ENCODE measurements at regions not wholly inside any gene's neighbourhood (a gene's known extent, or its start where the extent isn't known, plus 50 kb on each side); places are given as distances from the start of the nearest gene placed in this dataset.

GRCh38 chr6:74250161-74250818, 554.3 kb downstream of the CD109 start:
- no peak overlapping the region for H3K27ac Mint-ChIP-seq
- no peak overlapping the region for H3K4me2 ChIP-seq (replicated peaks; ENCODE audit: low read depth, low read length, poor library complexity, severe bottlenecking)
- no peaks in the 10 kb centered on the region for H3K4me1 Mint-ChIP-seq
- ATAC-seq (ENCODE audit: low read depth): no peak
- H3K4me1 ChIP-seq (ENCODE audit: control insufficient read depth in 2 of 2, insufficient read depth in 2 of 2, low read length in 2 of 2): no peaks in the 10 kb centered on the region
- H3K4me3 ChIP-seq (ENCODE audit: control extremely low read depth in 1 of 5, extremely low read depth in 1 of 5, insufficient read depth in 1 of 5, low read depth in 2 of 5, low read length in 4 of 5): no peak overlapping the region
- no peak overlapping the region for H3K9ac ChIP-seq (ENCODE audit: low read length)
- no peaks in the 10 kb centered on the region for H4K20me1 ChIP-seq (ENCODE audit: control insufficient read depth, insufficient read depth, low read length, poor library complexity, severe bottlenecking)
- H3K27me3 Mint-ChIP-seq: no peaks in the 10 kb centered on the region
- intact Hi-C loops (cut with micrococcal nuclease): no loop called here
- H3K79me2 ChIP-seq (ENCODE audit: control insufficient read depth, insufficient read depth, low read length): no peaks in the 10 kb centered on the region
- ChIA-PET CTCF (no interaction called here), POLR2A (no interaction called here)
- H3K27me3 ChIP-seq (replicated peaks in 1 of 4; ENCODE audit: control extremely low read depth in 1 of 4, control insufficient read depth in 3 of 4, insufficient read depth in 4 of 4, low read length in 3 of 4): no peaks in the 10 kb centered on the region
- H3K9me3 ChIP-seq (ENCODE audit: control extremely low read depth in 1 of 3, control insufficient read depth in 2 of 3, insufficient read depth in 1 of 3, low read length in 2 of 3): peaks cover 0 to 6% (median 0%) of the 10 kb centered on the region in 3 donors
- H3K36me3 ChIP-seq (replicated peaks in 1 of 2; ENCODE audit: control extremely low read depth in 1 of 2, control insufficient read depth in 1 of 2, extremely low read depth in 1 of 2, insufficient read depth in 2 of 2, low read length in 1 of 2): no peaks in the 10 kb centered on the region
- WGBS (ENCODE audit: insufficient coverage): no CpG with 5 or more reads among the region's 2 CpGs
- DNase-seq: no peak
- H3K27ac ChIP-seq (ENCODE audit: low read length in 2 of 2): no peak overlapping the region
- H3K9me3 Mint-ChIP-seq (ENCODE audit: insufficient read depth): no peaks in the 10 kb centered on the region
- TF ChIP-seq, protein P1, sequence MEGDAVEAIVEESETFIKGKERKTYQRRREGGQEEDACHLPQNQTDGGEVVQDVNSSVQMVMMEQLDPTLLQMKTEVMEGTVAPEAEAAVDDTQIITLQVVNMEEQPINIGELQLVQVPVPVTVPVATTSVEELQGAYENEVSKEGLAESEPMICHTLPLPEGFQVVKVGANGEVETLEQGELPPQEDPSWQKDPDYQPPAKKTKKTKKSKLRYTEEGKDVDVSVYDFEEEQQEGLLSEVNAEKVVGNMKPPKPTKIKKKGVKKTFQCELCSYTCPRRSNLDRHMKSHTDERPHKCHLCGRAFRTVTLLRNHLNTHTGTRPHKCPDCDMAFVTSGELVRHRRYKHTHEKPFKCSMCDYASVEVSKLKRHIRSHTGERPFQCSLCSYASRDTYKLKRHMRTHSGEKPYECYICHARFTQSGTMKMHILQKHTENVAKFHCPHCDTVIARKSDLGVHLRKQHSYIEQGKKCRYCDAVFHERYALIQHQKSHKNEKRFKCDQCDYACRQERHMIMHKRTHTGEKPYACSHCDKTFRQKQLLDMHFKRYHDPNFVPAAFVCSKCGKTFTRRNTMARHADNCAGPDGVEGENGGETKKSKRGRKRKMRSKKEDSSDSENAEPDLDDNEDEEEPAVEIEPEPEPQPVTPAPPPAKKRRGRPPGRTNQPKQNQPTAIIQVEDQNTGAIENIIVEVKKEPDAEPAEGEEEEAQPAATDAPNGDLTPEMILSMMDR (IDR thresholded peaks at IDR 0.05): no peak
- no peak for TF ChIP-seq EZH2 (IDR thresholded peaks at IDR 0.05; ENCODE audit: borderline replicate concordance, insufficient read depth, low read depth, low read length, poor library complexity, severe bottlenecking)
- no peak overlapping the region for H2AFZ ChIP-seq (ENCODE audit: insufficient read depth, low read depth, low read length, poor library complexity, severe bottlenecking)
- no peak overlapping the region for H3K4me3 Mint-ChIP-seq

DNA sequence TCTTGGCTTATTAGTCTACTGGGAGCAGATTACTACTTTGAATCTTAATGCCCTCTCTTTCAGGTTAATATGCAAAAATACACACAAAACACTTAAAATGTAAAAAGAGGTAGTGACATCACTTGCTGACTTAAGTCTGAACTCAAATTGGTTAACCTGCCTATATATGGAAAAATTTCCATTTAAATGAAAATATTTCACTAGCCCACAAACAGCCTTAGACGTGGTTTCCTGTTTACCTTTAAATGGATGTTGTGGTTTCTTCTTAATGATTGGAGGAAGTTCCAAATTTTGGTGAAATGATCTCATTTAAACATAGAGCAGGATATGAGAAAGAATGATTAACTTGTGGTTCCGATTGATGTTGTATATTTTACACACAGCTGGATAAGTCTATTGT, 553.7 kb downstream of the CD109 start:
- Mint-ChIP-seq H3K4me3 (no peak overlapping the region), H3K27me3 (no peaks in the 10 kb centered on the region), H3K9me3 (ENCODE audit: insufficient read depth) (no peaks in the 10 kb centered on the region), H3K27ac (no peak overlapping the region), H3K4me1 (no peaks in the 10 kb centered on the region)
- H3K4me2 ChIP-seq (replicated peaks; ENCODE audit: low read depth, low read length, poor library complexity, severe bottlenecking): no peak overlapping the region
- H4K20me1 ChIP-seq (ENCODE audit: control insufficient read depth, insufficient read depth, low read length, poor library complexity, severe bottlenecking): no peaks in the 10 kb centered on the region
- no peak for ATAC-seq (ENCODE audit: low read depth)
- no peak overlapping the region for H3K9ac ChIP-seq (ENCODE audit: low read length)
- no peaks in the 10 kb centered on the region for H3K4me1 ChIP-seq (ENCODE audit: control insufficient read depth in 2 of 2, insufficient read depth in 2 of 2, low read length in 2 of 2)
- ChIA-PET CTCF (no interaction called here), POLR2A (no interaction called here)
- intact Hi-C loops (cut with micrococcal nuclease): no loop called here
- H3K27ac ChIP-seq (ENCODE audit: low read length in 2 of 2): no peak overlapping the region
- no peak for TF ChIP-seq EZH2 (IDR thresholded peaks at IDR 0.05; ENCODE audit: borderline replicate concordance, insufficient read depth, low read depth, low read length, poor library complexity, severe bottlenecking)
- TF ChIP-seq, protein P1 (IDR thresholded peaks at IDR 0.05): no peak
- H3K27me3 ChIP-seq (replicated peaks in 1 of 4; ENCODE audit: control extremely low read depth in 1 of 4, control insufficient read depth in 3 of 4, insufficient read depth in 4 of 4, low read length in 3 of 4): no peaks in the 10 kb centered on the region
- no peaks in the 10 kb centered on the region for H3K9me3 ChIP-seq (ENCODE audit: control extremely low read depth in 1 of 3, control insufficient read depth in 2 of 3, insufficient read depth in 1 of 3, low read length in 2 of 3)
- DNase-seq: no peak
- H2AFZ ChIP-seq (ENCODE audit: insufficient read depth, low read depth, low read length, poor library complexity, severe bottlenecking): no peak overlapping the region
- H3K36me3 ChIP-seq (replicated peaks in 1 of 2; ENCODE audit: control extremely low read depth in 1 of 2, control insufficient read depth in 1 of 2, extremely low read depth in 1 of 2, insufficient read depth in 2 of 2, low read length in 1 of 2): no peaks in the 10 kb centered on the region
- no peak overlapping the region for H3K4me3 ChIP-seq (ENCODE audit: control extremely low read depth in 1 of 5, extremely low read depth in 1 of 5, insufficient read depth in 1 of 5, low read depth in 2 of 5, low read length in 4 of 5)
- no peaks in the 10 kb centered on the region for H3K79me2 ChIP-seq (ENCODE audit: control insufficient read depth, insufficient read depth, low read length)
- WGBS (ENCODE audit: insufficient coverage): no CpG with 5 or more reads among the region's 2 CpGs
